ENCODE measurements at regions not wholly inside any gene's neighbourhood (a gene's known extent, or its start where the extent isn't known, plus 50 kb on each side); places are given as distances from the start of the nearest gene placed in this dataset.

- H3K4me1 ChIP-seq (ENCODE audit: control insufficient read depth in 1 of 2, insufficient read depth in 2 of 2, low read length in 2 of 2): no peaks in the 10 kb centered on the region
- no peak for ATAC-seq
- no peak overlapping the region for H3K4me2 ChIP-seq (ENCODE audit: low read length)
- intact Hi-C loops (cut with micrococcal nuclease): no loop called here
- DNase-seq (ENCODE audit: low read depth, low spot score): no peak
- H3K79me2 ChIP-seq (ENCODE audit: insufficient read depth, low read length): no peaks in the 10 kb centered on the region
- ChIA-PET RAD21 (ENCODE audit: low non-redundant PET in 1 of 2, low total read pairs in 2 of 2, uncharacterized antibody in 2 of 2, unreplicated experiment in 2 of 2) (no interaction called here), CTCF (no interaction called here), POLR2A (no interaction called here)
- H3K9me2 ChIP-seq (ENCODE audit: insufficient read depth): no peaks in the 10 kb centered on the region
- no peaks in the 10 kb centered on the region for H3K27me3 ChIP-seq (ENCODE audit: insufficient read depth, low read length)
- no peaks in the 10 kb centered on the region for H4K20me1 ChIP-seq (ENCODE audit: insufficient read depth)
- TF ChIP-seq EZH2 (IDR thresholded peaks at IDR 0.05): no peak
- TF ChIP-seq EZH2phosphoT487 (IDR thresholded peaks at IDR 0.05; ENCODE audit: borderline replicate concordance): no peak
- no peak for TF ChIP-seq RAD21 (IDR thresholded peaks at IDR 0.05; ENCODE audit: low read depth)
- TF ChIP-seq TCF7L2 (IDR thresholded peaks at IDR 0.05; ENCODE audit: borderline replicate concordance, extremely low read depth, insufficient read depth, insufficient read length): no peak
- no peak for TF ChIP-seq EGR1 (IDR thresholded peaks at IDR 0.05; ENCODE audit: low read depth)
- no peak for TF ChIP-seq SP1 (IDR thresholded peaks at IDR 0.05; ENCODE audit: low read depth)
- TF ChIP-seq, protein P1, sequence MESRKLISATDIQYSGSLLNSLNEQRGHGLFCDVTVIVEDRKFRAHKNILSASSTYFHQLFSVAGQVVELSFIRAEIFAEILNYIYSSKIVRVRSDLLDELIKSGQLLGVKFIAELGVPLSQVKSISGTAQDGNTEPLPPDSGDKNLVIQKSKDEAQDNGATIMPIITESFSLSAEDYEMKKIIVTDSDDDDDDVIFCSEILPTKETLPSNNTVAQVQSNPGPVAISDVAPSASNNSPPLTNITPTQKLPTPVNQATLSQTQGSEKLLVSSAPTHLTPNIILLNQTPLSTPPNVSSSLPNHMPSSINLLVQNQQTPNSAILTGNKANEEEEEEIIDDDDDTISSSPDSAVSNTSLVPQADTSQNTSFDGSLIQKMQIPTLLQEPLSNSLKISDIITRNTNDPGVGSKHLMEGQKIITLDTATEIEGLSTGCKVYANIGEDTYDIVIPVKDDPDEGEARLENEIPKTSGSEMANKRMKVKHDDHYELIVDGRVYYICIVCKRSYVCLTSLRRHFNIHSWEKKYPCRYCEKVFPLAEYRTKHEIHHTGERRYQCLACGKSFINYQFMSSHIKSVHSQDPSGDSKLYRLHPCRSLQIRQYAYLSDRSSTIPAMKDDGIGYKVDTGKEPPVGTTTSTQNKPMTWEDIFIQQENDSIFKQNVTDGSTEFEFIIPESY (IDR thresholded peaks at IDR 0.05; ENCODE audit: extremely low read depth, insufficient replicate concordance, low read length): no peak
- TF ChIP-seq POLR2A (IDR thresholded peaks at IDR 0.05; ENCODE audit: borderline replicate concordance, extremely low read depth, insufficient read depth, insufficient read length): no peak
- TF ChIP-seq YY1 (IDR thresholded peaks at IDR 0.05; ENCODE audit: extremely low read depth, insufficient replicate concordance, low read depth, low read length): no peak
- no peak for TF ChIP-seq JUND (IDR thresholded peaks at IDR 0.05)
- no peak for TF ChIP-seq ELF1 (IDR thresholded peaks at IDR 0.05; ENCODE audit: borderline replicate concordance, low read depth)
- no peak for TF ChIP-seq ZNF274 (IDR thresholded peaks at IDR 0.05; ENCODE audit: low read depth, low read length)
- no peak for TF ChIP-seq SRF (IDR thresholded peaks at IDR 0.05; ENCODE audit: low read depth)
- no peak for TF ChIP-seq CBX3 (IDR thresholded peaks at IDR 0.05; ENCODE audit: low read depth)
- no peak for TF ChIP-seq ZFX (IDR thresholded peaks at IDR 0.05)
- no peak for TF ChIP-seq SIN3A (IDR thresholded peaks at IDR 0.05; ENCODE audit: low read depth)
- no peak for TF ChIP-seq ATF3 (IDR thresholded peaks at IDR 0.05)
- TF ChIP-seq CEBPB (IDR thresholded peaks at IDR 0.05; ENCODE audit: low read depth): no peak
- H3K4me3 ChIP-seq (replicated peaks in 1 of 2; ENCODE audit: low read depth in 1 of 2, low read length in 2 of 2): no peak overlapping the region
- H3K9me3 ChIP-seq (ENCODE audit: control insufficient read depth in 1 of 2, insufficient read depth in 1 of 2, low read depth in 1 of 2, low read length in 2 of 2): no peaks in the 10 kb centered on the region
- H3K36me3 ChIP-seq (ENCODE audit: control insufficient read depth in 1 of 2, insufficient read depth in 2 of 2, low read length in 2 of 2): no peaks in the 10 kb centered on the region
- no peak overlapping the region for H3K27ac ChIP-seq (ENCODE audit: low read depth, low read length)
- no peak overlapping the region for H3K9ac ChIP-seq (ENCODE audit: low read length)
- BruUV-seq (replicated peaks): no TSS peak
- H2AFZ ChIP-seq (ENCODE audit: low read depth, low read length, poor library complexity, severe bottlenecking): no peak overlapping the region
These were observed 1315.3 kb downstream of the FSTL5 start for GRCh38 chr4:160848489-160848888.

All from HCT116 (cell line).